Raji (cell line): ENCODE measurements at regions not wholly inside any gene's neighbourhood (a gene's known extent, or its start where the extent isn't known, plus 50 kb on each side); places are given as distances from the start of the nearest gene placed in this dataset.

Experiments
- POLR2A ChIP-seq: IDR thresholded peaks from 2 replicates; pipeline ENCODE4 v1.6.1; 2011; ENCODE audit warnings: low read depth, low read length, control low read depth; ENCODE audit not compliant: insufficient read depth

- TF ChIP-seq POLR2A = no peak
Measured at GRCh38 chr1:234871710-234872271, 256.8 kb downstream of the TOMM20 start.

GRCh38 chr1:234871039-234871709, 257.5 kb downstream of the TOMM20 start:
- TF ChIP-seq POLR2A = no peak

- no peak for TF ChIP-seq POLR2A
Measured at GRCh38 chr1:234870020-234870981, 258.3 kb downstream of the TOMM20 start.

GRCh38 chr1:234869182-234870019, 259.2 kb downstream of the TOMM20 start:
- TF ChIP-seq POLR2A = no peak

- no peak for TF ChIP-seq POLR2A
Measured at GRCh38 chr1:234868296-234869147, 258.5 kb upstream of the IRF2BP2 start.

GRCh38 chr1:234866007-234866866, 256.3 kb upstream of the IRF2BP2 start:
- TF ChIP-seq POLR2A = no peak

GRCh38 chr1:234865171-234866006, 255.4 kb upstream of the IRF2BP2 start:
- TF ChIP-seq POLR2A = no peak

- TF ChIP-seq POLR2A = no peak
Measured at GRCh38 chr1:234864116-234864515, 254.1 kb upstream of the IRF2BP2 start.

GRCh38 chr1:234863551-234863971, 253.6 kb upstream of the IRF2BP2 start:
- TF ChIP-seq POLR2A = no peak

GRCh38 chr1:234862944-234863515, 253.1 kb upstream of the IRF2BP2 start:
- TF ChIP-seq POLR2A = no peak

- no peak for TF ChIP-seq POLR2A
Measured at GRCh38 chr1:234862360-234862943, 252.5 kb upstream of the IRF2BP2 start.

- TF ChIP-seq POLR2A = no peak
Measured at GRCh38 chr1:234861761-234862160, 251.8 kb upstream of the IRF2BP2 start.
